Hematopoietic multipotent progenitor cell (in vitro differentiated cells): ENCODE measurements at regions not wholly inside any gene's neighbourhood (a gene's known extent, or its start where the extent isn't known, plus 50 kb on each side); places are given as distances from the start of the nearest gene placed in this dataset.
"Not testable (repeated sequence)": the region's sequence is repeated elsewhere in the genome, so short reads cannot be mapped to it uniquely, and the experiment has no call there.

Experiments used
- DNase-seq, 3 donors: peaks; one replicate each; pipeline ENCODE4 v3.0.0-alpha.2; 2011 to 2015; ENCODE audit warnings: low read depth in 2 of 3, low spot score in 2 of 3

GRCh38 chr14:105600195-105600938 is 74.0 kb downstream of the TMEM121 start:
- DNase-seq: not testable (repeated sequence)

GRCh38 chr14:105600939-105601359 is 74.6 kb downstream of the TMEM121 start:
- DNase-seq: no peak

GRCh38 chr14:105601360-105602242 is 75.2 kb downstream of the TMEM121 start:
- no peak for DNase-seq

- DNase-seq: no peak
Measured at GRCh38 chr14:105602243-105602750, 75.9 kb downstream of the TMEM121 start.

- DNase-seq: no peak
Measured at GRCh38 chr14:105602799-105603793, 76.7 kb downstream of the TMEM121 start.

GRCh38 chr14:105604531-105605463 is 78.4 kb downstream of the TMEM121 start:
- DNase-seq: not testable (repeated sequence)

- no peak for DNase-seq
Measured at GRCh38 chr14:105605464-105606304, 79.3 kb downstream of the TMEM121 start.

GRCh38 chr14:105606305-105606975 is 80.1 kb downstream of the TMEM121 start:
- not testable (repeated sequence) for DNase-seq

GRCh38 chr14:105607025-105607424 is 80.6 kb downstream of the TMEM121 start:
- not testable (repeated sequence) for DNase-seq

- not testable (repeated sequence) for DNase-seq
Measured at GRCh38 chr14:105614987-105615386, 88.6 kb downstream of the TMEM121 start.

- DNase-seq: not testable (repeated sequence)
Measured at GRCh38 chr14:105615986-105616801, 89.8 kb downstream of the TMEM121 start.

GRCh38 chr14:105616802-105617192 is 90.4 kb downstream of the TMEM121 start:
- DNase-seq: no peak

- no peak for DNase-seq
Measured at GRCh38 chr14:105617201-105617777, 90.9 kb downstream of the TMEM121 start.

- not testable (repeated sequence) for DNase-seq
Measured at GRCh38 chr14:105617805-105618204, 91.4 kb downstream of the TMEM121 start.

GRCh38 chr14:105619324-105619723 is 92.9 kb downstream of the TMEM121 start:
- not testable (repeated sequence) for DNase-seq

GRCh38 chr14:105620178-105620864 is 93.9 kb downstream of the TMEM121 start:
- not testable (repeated sequence) for DNase-seq
